VCaP (cell line): ENCODE measurements at regions not wholly inside any gene's neighbourhood (a gene's known extent, or its start where the extent isn't known, plus 50 kb on each side); places are given as distances from the start of the nearest gene placed in this dataset.
"Not testable (repeated sequence)": the region's sequence is repeated elsewhere in the genome, so short reads cannot be mapped to it uniquely, and the experiment has no call there.

Experiments used
- H3K27ac ChIP-seq: fragments of 450-650 bp; 2 replicates; pipeline ENCODE4 v1.5.1; 2017
- TF ChIP-seq, protein P1 (sequence below): fragments of 450-650 bp; conservative IDR thresholded peaks from 2 replicates; pipeline ENCODE4 v1.5.1; 2017; ENCODE audit warnings: mild to moderate bottlenecking, moderate library complexity

DNA sequence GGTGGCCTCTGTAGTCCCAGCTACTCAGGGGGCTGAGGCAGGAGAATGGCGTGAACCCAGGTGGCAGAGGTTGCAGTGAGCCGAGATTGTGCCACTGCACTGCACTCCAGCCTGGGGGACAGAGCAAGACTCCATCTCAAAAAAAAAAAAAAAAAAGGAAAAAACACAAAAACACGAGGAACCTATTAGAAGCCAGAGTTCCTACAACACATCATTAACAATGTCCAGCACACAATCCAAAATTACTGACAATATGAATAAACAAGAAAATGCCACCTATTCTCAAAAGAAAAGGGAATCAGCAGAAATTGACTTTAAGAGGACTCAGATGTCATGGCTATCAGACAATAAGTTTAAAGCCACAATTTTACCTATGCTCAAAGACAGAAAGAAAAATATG lies 57.3 kb upstream of the HS3ST3A1 start:
- H3K27ac ChIP-seq, result not testable (repeated sequence)

DNA sequence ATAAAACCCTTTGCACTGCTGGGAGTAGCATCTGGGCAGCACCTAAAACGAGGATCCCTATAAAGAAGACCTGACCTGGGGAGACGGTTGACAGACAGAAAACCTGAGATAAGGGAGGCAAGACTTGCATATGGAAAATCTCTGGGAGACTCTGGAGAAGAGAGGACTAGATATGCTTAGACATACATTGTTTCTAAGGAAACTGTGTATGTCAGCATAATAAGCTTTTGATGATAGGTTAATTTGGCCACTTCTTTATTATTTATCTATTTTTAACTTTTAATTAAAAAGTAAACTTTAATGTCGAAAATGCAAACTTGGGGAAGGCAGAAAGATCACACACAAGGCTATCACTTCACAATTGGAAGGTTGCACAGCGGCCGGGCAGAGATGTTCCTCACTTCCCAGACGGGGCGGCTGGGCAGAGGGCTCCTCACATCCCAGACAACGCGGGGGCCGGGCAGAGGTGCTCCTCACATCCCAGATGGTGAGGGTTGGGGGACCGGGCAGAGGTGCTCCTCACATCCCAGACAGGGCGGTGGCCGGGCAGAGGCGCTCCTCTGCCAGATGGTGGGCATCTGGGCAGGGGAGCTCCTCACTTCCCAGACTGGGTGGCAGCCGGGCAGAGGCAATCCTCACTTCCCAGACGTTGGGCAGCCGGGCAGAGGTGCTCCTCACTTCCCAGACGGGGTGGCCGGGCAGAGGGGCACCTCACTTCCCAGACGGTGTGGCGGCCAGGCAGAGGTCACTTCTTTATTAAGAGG lies 64.3 kb upstream of the HS3ST3A1 start:
- TF ChIP-seq, protein P1, sequence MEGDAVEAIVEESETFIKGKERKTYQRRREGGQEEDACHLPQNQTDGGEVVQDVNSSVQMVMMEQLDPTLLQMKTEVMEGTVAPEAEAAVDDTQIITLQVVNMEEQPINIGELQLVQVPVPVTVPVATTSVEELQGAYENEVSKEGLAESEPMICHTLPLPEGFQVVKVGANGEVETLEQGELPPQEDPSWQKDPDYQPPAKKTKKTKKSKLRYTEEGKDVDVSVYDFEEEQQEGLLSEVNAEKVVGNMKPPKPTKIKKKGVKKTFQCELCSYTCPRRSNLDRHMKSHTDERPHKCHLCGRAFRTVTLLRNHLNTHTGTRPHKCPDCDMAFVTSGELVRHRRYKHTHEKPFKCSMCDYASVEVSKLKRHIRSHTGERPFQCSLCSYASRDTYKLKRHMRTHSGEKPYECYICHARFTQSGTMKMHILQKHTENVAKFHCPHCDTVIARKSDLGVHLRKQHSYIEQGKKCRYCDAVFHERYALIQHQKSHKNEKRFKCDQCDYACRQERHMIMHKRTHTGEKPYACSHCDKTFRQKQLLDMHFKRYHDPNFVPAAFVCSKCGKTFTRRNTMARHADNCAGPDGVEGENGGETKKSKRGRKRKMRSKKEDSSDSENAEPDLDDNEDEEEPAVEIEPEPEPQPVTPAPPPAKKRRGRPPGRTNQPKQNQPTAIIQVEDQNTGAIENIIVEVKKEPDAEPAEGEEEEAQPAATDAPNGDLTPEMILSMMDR, result no peak
- H3K27ac ChIP-seq, result no peak overlapping the region

DNA sequence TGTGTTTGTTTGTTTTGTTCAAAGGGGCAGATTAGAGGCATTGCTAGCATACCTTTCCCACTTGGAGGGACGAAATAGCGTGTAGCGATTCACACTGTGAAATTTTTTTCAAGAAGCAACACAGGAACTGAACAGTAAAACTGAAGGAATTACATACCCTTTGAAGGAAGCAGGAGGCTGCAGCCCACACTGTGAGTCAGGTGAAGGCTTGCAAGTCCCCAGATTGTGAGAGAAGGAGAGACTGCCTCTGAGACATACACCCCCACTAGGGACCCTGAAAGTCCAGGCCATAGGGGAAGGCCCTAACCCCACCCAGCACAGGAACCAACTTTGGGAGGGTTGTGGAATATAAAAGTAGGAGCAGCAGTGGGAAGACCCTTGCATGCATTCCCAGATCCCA lies 69.6 kb upstream of the HS3ST3A1 start:
- TF ChIP-seq, protein P1, result no peak

DNA sequence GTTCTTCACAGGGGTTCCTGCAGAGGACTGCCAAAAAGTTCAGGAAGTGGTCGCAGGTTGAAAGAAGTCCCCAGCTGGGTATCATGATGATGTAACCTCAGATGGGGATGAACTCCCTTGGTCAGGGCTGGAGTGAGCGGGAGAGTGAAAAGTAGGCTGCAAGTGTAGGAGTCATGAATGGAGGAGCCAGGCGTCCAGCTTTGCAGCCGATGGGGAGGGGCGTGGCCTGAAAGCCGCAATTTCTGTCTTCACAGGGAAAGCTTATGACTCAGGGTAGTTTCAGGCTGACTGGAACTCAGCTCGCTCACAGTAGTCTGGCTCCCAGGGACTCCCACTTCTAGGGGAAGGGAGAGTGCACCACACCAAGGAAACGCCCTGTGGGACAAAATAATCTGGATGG lies 70.0 kb upstream of the HS3ST3A1 start:
- no peak overlapping the region for H3K27ac ChIP-seq
- TF ChIP-seq, protein P1, result no peak

More for the DNA sequence above, 69.6 kb upstream of the HS3ST3A1 start:
- H3K27ac ChIP-seq, result no peak overlapping the region

DNA sequence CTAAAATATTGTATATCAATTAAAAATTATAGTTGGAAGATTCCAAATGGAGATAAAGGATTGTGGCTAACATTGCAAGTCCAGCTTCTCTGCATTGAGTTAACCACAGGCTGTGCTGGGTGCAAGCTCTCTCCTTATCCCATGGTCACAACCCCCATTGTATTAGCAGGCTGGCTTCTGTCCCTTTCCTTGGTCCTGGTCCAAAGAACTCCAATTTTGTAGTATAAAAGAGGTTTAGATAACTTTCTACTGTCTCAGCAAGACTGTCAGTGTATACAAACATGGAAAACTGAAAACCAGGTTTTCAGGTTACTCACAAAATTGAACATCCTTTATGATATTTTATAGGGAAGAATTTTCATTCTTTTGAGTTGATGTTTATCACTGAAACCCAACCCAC lies 76.6 kb upstream of the HS3ST3A1 start:
- H3K27ac ChIP-seq, result no peak overlapping the region
- TF ChIP-seq, protein P1, result no peak

DNA sequence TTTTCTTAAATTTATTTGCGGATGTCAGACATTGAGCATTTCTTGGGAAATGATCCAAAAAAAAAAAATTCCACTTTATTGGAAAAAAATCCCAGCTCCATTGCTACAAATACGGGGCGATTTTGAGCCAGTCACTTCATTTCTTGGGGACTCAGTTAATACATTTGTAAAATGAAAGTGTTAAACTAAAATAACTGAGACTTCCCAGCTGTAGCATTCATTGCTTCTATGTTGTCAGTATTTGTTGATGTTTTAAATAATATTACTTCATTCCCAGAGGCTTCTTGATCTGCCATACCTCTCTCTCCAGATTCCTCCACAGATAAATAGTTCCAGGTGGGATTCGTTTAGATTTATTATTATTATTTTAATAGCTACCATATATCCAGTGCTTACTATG lies 77.1 kb upstream of the HS3ST3A1 start:
- H3K27ac ChIP-seq, result no peak overlapping the region
- TF ChIP-seq, protein P1, result no peak

DNA sequence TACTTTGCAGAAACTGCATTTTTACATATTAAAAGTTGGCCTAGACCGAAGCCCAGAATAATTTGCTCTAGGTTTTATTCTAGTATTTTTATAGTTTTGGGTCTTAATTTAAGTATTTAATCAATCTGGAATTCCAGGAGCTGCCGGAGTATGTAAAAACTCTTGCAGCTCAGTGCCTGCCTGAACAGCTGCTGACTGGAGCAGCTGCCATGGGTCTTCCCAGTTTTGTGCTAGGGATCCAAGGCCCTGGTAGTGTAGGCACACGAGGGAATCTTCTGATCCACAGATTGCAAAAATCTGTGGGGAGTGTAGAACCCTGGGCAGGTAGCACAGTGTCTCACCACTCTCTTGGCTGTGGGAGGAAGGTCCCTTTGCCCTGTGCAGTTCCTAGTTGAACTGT lies 87.0 kb upstream of the HS3ST3A1 start:
- TF ChIP-seq, protein P1, result no peak

DNA sequence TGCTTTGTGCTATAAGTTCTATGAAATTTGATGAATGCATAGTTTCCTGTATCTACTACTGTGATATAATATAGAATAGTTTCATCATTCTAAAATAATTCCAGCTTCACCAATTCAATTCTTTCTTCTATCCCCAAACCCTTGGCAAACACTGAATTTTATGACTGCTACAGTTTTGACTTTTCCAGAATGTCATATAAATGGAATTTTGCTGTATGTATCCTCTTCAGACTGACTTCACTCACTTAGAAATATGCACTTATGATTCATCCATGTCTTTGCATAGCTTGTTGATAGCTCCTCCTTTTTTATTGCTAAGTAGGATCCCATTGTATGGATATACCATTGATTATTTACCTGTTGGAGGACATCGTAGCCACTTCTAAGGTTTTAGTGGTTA lies 89.1 kb upstream of the HS3ST3A1 start:
- TF ChIP-seq, protein P1, result no peak
- no peak overlapping the region for H3K27ac ChIP-seq

More for the DNA sequence above, 87.0 kb upstream of the HS3ST3A1 start:
- H3K27ac ChIP-seq, result no peak overlapping the region
